ENCODE measurements at regions not wholly inside any gene's neighbourhood (a gene's known extent, or its start where the extent isn't known, plus 50 kb on each side); places are given as distances from the start of the nearest gene placed in this dataset.

DNA sequence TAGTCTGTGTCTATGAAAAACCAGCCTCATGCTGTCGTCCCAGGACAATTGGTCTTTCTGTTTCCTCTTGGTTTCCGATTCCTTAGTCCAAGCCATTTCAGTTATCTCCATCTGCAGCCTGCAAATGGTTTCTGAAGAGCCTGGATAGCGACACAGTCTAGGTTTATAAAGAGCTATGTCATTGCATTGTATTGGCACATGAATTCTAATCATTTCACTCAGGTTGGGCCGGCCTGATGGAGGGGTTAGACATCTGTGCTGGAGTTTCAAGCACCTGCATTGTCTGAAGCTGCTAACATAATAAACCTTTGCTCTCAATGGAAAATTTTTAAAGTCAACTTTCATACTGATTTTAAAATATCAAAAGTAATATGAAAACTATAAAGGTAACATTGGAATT, 232.6 kb upstream of the MAP3K7 start:
- TF ChIP-seq HDGF (IDR thresholded peaks at IDR 0.05) (no peak), POLR2A (IDR thresholded peaks at IDR 0.05; ENCODE audit: low read depth, low read length) (no peak), TCF7 (IDR thresholded peaks at IDR 0.05; ENCODE audit: borderline replicate concordance) (no peak), ATF7 (IDR thresholded peaks at IDR 0.05; ENCODE audit: low read depth) (no peak), JUND (IDR thresholded peaks at IDR 0.05; ENCODE audit: low read depth, low read length) (no peak), SUZ12 (IDR thresholded peaks at IDR 0.05; ENCODE audit: unreplicated experiment) (no peak)
- TF ChIP-seq, protein P1, sequence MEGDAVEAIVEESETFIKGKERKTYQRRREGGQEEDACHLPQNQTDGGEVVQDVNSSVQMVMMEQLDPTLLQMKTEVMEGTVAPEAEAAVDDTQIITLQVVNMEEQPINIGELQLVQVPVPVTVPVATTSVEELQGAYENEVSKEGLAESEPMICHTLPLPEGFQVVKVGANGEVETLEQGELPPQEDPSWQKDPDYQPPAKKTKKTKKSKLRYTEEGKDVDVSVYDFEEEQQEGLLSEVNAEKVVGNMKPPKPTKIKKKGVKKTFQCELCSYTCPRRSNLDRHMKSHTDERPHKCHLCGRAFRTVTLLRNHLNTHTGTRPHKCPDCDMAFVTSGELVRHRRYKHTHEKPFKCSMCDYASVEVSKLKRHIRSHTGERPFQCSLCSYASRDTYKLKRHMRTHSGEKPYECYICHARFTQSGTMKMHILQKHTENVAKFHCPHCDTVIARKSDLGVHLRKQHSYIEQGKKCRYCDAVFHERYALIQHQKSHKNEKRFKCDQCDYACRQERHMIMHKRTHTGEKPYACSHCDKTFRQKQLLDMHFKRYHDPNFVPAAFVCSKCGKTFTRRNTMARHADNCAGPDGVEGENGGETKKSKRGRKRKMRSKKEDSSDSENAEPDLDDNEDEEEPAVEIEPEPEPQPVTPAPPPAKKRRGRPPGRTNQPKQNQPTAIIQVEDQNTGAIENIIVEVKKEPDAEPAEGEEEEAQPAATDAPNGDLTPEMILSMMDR (IDR thresholded peaks at IDR 0.05 in 2 of 3, conservative IDR thresholded peaks at IDR 0.05 in 1 of 3; ENCODE audit: control insufficient read depth in 2 of 3, extremely low read depth in 1 of 3, insufficient read depth in 1 of 3, low read depth in 3 of 3, low read length in 3 of 3): no peak

Measured in GM12878 (cell line).